K562 (cell line): ENCODE measurements at regions not wholly inside any gene's neighbourhood (a gene's known extent, or its start where the extent isn't known, plus 50 kb on each side); places are given as distances from the start of the nearest gene placed in this dataset.

Source experiments
- IFI16 ChIP-seq: fragments of 250-450 bp; sonication (Bioruptor Pico); IDR thresholded peaks from 2 replicates; pipeline ENCODE4 v2.1.2; 2022; ENCODE audit warnings: mild to moderate bottlenecking, inconsistent platforms
- PTBP1 ChIP-seq: fragments of 200-400 bp; formaldehyde crosslinking; IDR thresholded peaks from 2 replicates; pipeline ENCODE4 v1.6.1; 2017; ENCODE audit warnings: low read depth, low read length
- SRSF3 ChIP-seq: fragments of 200-400 bp; formaldehyde crosslinking; IDR thresholded peaks from 2 replicates; pipeline ENCODE4 v1.6.1; 2016; ENCODE audit warnings: mild to moderate bottlenecking, low read length, moderate library complexity; ENCODE audit not compliant: insufficient read depth
- TCFL5 ChIP-seq: fragments of 250-450 bp; sonication (Bioruptor Pico); conservative IDR thresholded peaks from 2 replicates; pipeline ENCODE4 v1.6.1; 2021; ENCODE audit warnings: mild to moderate bottlenecking, moderate library complexity, matching md5 sums
- ZBTB43 ChIP-seq: sonication (generic); formaldehyde crosslinking; IDR thresholded peaks from 2 replicates; pipeline ENCODE4 v1.8.0; 2023; ENCODE audit warnings: mild to moderate bottlenecking, missing genetic modification reagents
- ZHX1 ChIP-seq: fragments of 150-350 bp; conservative IDR thresholded peaks from 2 replicates; pipeline ENCODE4 v1.6.1; 2014; ENCODE audit warnings: low read length
- ZNF318 ChIP-seq, 2 experiments: fragments of 450-650 bp; IDR thresholded peaks; 2 replicates each; pipeline ENCODE4 v1.6.1; 2016; ENCODE audit warnings: mild to moderate bottlenecking in 2 of 2, borderline replicate concordance in 1 of 2, low read depth in 1 of 2, moderate library complexity in 1 of 2

GRCh38 chr5:163755505-163755904 lies 250.1 kb downstream of the MAT2B start (continued):
- no peak for TF ChIP-seq ZNF318 (IDR thresholded peaks at IDR 0.05; ENCODE audit: borderline replicate concordance in 1 of 2, low read depth in 1 of 2)
- TF ChIP-seq IFI16 (CRISPR knock-in tag): no peak
- TF ChIP-seq ZHX1: no peak
- TF ChIP-seq SRSF3: no peak
- no peak for TF ChIP-seq TCFL5 (CRISPR knock-in tag)
- no peak for TF ChIP-seq PTBP1
- no peak for TF ChIP-seq ZBTB43 (CRISPR knock-in tag)
- TF ChIP-seq, all 486 proteins: peak for 0
